NCI-H1436 (cell line): ENCODE measurements at regions not wholly inside any gene's neighbourhood (a gene's known extent, or its start where the extent isn't known, plus 50 kb on each side); places are given as distances from the start of the nearest gene placed in this dataset.
"Not testable (repeated sequence)": the region's sequence is repeated elsewhere in the genome, so short reads cannot be mapped to it uniquely, and the experiment has no call there.

ENCODE experiments used
- DNase-seq: peaks from one replicate; lab custom pipeline; 2025; lab: John Stamatoyannopoulos, UW

DNA sequence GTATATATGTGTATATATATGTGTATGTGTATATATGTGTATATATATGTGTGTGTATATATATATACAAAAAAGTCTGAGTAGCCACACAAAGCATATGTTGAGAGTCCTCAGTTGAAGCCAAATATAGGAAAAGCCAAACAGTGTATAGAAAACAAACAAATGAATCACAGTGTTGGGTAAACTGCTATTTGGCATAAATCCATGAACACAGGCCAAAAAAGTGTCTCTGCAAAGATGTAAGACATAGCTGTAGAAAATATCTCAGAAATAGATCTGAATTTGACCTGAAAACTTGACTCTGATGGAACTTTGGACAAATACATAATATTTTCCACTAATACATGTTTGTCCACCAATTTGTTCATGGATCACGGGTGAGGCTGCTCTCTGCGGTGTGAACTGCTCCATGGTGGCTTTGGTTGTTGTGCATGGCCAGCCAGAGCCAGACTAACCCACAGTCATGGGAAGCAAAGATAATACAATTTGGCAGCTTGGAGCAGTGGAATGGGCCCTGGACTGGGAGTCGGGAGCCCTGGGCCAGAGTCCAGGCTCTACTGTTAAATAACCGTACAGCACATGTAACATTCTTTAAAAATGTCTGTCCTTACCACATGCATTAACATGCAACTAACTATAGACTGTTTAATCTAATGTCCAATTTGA lies 76.9 kb upstream of the EED start:
- no peak for DNase-seq

DNA sequence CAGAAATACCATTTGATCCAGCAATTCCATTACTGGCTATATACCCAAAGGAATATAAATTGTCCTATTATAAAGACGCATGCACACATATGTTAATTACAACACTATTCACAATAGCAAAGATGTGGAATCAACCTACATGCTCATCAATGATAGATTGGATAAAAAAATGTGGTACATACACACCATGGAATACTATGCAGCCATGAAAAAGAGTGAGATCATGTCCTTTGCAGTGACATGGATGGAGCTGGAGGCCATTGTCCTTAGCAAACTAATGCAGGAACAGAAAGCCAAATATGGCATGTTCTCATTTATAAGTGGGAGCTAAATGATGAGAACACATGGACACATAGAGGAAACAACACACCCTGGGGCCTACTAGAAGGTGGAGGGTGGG lies 78.3 kb upstream of the EED start:
- not testable (repeated sequence) for DNase-seq

DNA sequence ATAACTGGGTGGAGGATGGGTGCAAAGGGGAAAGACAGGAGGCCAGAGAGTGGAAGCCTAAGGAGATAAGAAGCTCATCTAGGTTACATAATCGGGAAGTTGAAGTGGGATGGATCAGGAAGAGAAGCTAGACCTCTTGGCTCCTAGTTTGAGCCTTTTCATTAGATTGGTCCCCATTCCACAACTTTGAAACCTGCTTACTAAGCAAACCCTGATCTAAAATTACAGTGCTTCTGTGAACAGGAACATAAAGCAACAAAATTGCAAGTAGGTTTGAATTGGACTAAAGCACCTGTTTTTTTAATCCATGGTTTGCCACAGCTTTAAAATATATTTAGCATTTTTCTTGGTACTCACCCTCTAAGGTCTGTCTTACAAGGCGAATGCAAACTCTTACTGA lies 80.4 kb upstream of the EED start:
- no peak for DNase-seq

DNA sequence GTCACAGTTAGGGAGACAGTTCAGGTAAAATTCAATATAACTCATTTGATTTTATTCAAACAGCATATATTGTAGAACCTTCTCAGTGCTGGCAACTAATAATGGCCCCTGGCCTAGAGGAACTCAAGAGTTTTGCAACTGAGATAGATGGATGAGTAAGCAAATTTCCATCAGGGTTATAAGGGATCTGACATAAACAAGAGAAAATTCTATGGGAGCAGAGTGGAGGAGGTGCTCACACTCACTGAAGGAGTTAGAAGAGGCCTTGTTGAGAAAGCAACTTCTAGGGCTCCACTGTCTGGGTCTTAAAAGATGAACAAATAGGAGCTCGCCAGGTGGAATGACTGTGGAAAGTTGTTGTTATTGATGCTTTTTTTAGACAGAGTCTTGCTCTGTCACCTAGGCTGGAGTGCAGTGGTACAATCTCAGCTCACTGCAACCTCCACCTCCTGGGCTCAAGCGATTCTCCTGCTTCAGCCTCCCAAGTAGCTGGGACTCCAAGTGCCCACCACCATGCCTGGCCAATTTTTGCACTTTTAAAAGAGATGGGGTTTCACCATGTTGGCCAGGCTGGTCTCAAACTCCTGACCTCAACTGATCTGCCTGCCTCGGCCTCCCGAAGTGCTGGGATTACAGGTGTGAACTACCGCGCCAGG lies 81.2 kb upstream of the EED start:
- not testable (repeated sequence) for DNase-seq

GRCh38 chr11:86162239-86162638 lies 82.3 kb upstream of the EED start:
- no peak for DNase-seq

DNA sequence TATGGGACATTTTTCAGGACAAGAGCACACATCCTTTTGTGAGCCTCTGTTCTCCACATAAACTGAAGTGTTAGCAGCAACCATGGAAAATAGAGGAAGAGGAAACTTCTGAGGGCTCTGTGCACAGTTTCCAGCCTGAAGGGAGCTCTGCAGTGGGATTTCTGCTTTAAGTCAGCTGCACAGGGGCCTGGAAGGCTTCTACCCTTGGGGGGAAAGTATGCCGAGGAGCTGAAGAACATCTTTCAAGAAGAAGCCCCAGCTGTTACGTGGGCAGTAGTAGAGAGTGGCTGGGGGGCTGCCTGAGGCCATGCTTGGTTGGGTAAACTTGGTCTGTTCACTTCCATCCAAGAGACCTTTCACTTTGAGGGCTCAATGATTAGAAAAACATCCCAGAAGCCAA lies 82.7 kb upstream of the EED start:
- DNase-seq: no peak

GRCh38 chr11:86161336-86161735 lies 83.2 kb upstream of the EED start:
- no peak for DNase-seq

DNA sequence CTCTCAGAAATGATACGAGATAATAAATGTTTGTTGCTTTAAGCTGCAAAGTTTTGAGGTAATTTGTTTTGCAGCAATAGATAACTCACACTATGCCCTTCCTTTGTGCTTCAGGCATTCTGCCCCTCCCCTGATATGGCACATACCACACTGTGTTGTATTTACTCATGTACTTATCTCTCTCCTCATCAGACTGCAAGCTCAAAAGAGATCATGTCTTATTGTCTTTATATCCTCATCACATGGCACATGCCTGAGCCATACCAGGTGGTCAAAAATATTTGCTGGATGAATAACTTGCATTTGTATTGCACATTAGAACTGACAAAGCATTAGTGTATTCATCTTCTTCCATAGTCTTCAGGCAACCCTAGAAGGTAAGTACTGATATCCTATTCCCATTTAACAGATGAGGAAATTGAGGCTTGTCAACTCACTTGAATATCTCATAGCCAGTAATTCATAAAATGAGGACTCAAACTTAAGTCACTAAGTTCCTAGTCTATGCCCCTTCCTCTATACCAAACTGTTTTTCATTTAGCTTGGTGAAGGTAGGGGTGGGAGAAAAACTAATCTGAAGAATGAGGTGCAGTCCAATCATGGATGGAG lies 83.9 kb upstream of the EED start:
- no peak for DNase-seq

- DNase-seq: no peak
These were observed 85.0 kb upstream of the EED start for GRCh38 chr11:86159581-86159891.

GRCh38 chr11:86158704-86159580 lies 85.6 kb upstream of the EED start:
- no peak for DNase-seq

GRCh38 chr11:86157797-86158378 lies 86.7 kb upstream of the EED start:
- DNase-seq: no peak

- no peak for DNase-seq
These were observed 87.6 kb upstream of the PICALM start for GRCh38 chr11:86156397-86156955.

GRCh38 chr11:86155200-86155844 lies 86.4 kb upstream of the PICALM start:
- no peak for DNase-seq

DNA sequence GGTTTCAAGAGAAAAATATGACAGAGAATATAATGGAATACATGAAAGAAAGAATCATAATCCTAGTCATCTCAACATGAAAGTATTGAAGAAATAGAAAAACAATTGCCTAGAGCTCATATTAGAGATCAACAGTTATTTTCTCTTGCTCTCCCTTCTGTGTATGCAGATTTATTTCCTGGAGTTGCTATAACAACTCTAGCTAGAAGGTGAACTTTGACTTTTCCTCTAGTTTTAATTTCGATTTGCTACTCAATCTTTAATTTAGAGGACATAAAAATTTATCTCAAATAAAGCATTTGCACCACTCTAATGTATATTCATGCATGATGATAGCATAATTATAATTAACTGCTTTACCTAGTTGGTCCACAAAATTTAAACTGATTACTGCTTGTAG lies 84.6 kb upstream of the PICALM start:
- no peak for DNase-seq

- DNase-seq: no peak
These were observed 84.0 kb upstream of the PICALM start for GRCh38 chr11:86152901-86153300.

DNA sequence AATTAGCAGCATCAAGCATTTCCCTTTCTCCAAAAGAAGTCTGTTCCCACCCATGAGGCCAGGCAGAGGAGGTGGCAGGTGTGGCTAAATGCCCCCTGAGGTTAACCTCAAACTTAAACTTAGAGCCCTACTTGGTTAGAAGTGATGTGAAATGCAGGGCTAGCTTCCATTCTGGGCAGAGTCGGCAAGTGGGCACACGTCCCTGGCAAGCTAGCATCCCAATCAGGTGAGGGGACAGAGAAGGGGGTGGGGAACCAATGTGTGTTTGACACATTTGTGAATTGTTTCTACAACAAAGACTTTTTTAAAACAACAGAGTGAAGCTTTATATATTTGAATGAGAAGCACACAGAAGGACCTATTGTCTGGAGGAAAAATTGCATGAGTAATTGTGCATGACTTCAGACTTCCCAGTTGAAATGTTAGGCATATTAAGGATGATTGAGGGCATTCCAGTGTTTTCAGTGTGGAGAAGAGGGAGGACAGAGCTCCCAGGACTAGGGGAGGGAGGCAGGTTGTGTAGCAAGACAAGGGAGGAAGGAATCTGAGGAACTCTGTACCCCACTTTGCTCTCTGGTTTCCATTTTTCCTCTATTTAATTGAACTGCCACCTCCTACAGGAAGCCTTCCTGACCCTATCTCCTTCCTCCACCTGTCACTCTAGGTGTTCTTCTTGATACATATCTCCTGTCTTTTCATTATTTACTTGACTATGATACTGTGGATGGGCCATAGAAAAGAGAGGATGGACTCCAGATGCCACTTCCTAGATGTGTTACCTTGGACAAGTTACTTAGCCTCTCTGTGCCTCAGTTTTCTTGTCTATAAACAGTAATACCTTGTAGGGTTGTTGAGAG lies 83.3 kb upstream of the PICALM start:
- DNase-seq: no peak

- DNase-seq: no peak
These were observed 82.5 kb upstream of the PICALM start for GRCh38 chr11:86151174-86152005.

- DNase-seq: no peak
These were observed 81.9 kb upstream of the PICALM start for GRCh38 chr11:86150847-86151173.

- DNase-seq: no peak
These were observed 80.9 kb upstream of the PICALM start for GRCh38 chr11:86149792-86150191.

GRCh38 chr11:86148345-86148747 lies 79.5 kb upstream of the PICALM start:
- no peak for DNase-seq
